ENCODE measurements at regions not wholly inside any gene's neighbourhood (a gene's known extent, or its start where the extent isn't known, plus 50 kb on each side); places are given as distances from the start of the nearest gene placed in this dataset.

GRCh38 chr3:182382112-182382857 lies 411.0 kb upstream of the ATP11B start:
- TF ChIP-seq ZBTB33 (IDR thresholded peaks at IDR 0.05; ENCODE audit: borderline replicate concordance, low read depth) (no peak), SIN3A (IDR thresholded peaks at IDR 0.05; ENCODE audit: borderline replicate concordance, low read depth, low read length) (no peak), CTCF (IDR thresholded peaks at IDR 0.05) (no peak), YY1 (IDR thresholded peaks at IDR 0.05; ENCODE audit: low read depth) (no peak), REST (IDR thresholded peaks at IDR 0.05; ENCODE audit: low read depth, low read length) (no peak), EP300 (IDR thresholded peaks at IDR 0.05; ENCODE audit: borderline replicate concordance in 1 of 2, low read depth in 1 of 2, low read length in 1 of 2) (no peak), GABPA (IDR thresholded peaks at IDR 0.05; ENCODE audit: low read depth) (no peak), EZH2phosphoT487 (IDR thresholded peaks at IDR 0.05; ENCODE audit: borderline replicate concordance, low read depth) (no peak), RAD21 (IDR thresholded peaks at IDR 0.05; ENCODE audit: low read length) (no peak), TCF12 (IDR thresholded peaks at IDR 0.05) (no peak), POLR2AphosphoS5 (IDR thresholded peaks at IDR 0.05; ENCODE audit: low read depth, low read length) (no peak), JUND (IDR thresholded peaks at IDR 0.05) (no peak)

All from SK-N-SH (cell line).